ENCODE measurements at regions not wholly inside any gene's neighbourhood (a gene's known extent, or its start where the extent isn't known, plus 50 kb on each side); places are given as distances from the start of the nearest gene placed in this dataset.

DNA sequence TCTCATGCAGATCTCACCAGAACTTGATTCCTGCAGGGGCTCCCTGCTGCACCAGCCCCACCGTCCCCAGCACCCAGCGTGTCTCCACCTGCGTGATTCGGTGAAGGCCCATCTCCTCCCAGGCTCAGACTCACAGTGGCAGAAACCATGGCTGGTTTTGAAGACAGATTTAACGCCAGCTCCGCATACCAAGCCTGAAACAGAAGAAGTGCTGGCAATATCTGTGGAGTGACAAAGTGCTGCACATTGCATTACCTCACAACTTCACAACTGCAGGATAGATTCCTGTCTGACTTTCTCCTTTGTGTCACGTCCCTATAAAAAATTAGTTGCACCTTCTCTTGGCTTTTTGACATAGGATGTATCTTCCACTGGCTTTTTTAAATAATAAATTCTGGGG, 120.7 kb downstream of the TTLL2 start:
- DNase-seq (no peak), ATAC-seq (no peak)
- Histone ChIP-seq H4K20me1 (ENCODE audit: low read length) (no peaks in the 10 kb centered on the region), H3K27me3 (ENCODE audit: low read length) (peaks cover 39% of the 10 kb centered on the region), H3K9me3 (ENCODE audit: low read length) (no peaks in the 10 kb centered on the region), H3K79me2 (ENCODE audit: low read length) (no peaks in the 10 kb centered on the region), H3K9ac (ENCODE audit: low read length) (no peak overlapping the region), H3K4me2 (ENCODE audit: low read length) (no peak overlapping the region), H3K9me2 (replicated peaks; ENCODE audit: low read length) (no peaks in the 10 kb centered on the region), H3K4me3 (ENCODE audit: low read length) (no peak overlapping the region), H3F3A (ENCODE audit: low read length, unreplicated experiment) (no peaks in the 10 kb centered on the region), H3K4me1 (ENCODE audit: insufficient read depth, low read length) (no peaks in the 10 kb centered on the region), H3K27ac (ENCODE audit: low read length) (no peak overlapping the region), H2AFZ (ENCODE audit: low read length) (no peak overlapping the region), H3K36me3 (ENCODE audit: low read depth, low read length) (no peaks in the 10 kb centered on the region)
- intact Hi-C loops (cut with micrococcal nuclease): no loop called here
- CTCF ChIA-PET: no interaction called here
- POLR2A ChIA-PET (ENCODE audit: unreplicated experiment): no interaction called here
- TF ChIP-seq EZH2 (IDR thresholded peaks at IDR 0.05; ENCODE audit: low read length, unreplicated experiment) (no peak), EZH2phosphoT487 (IDR thresholded peaks at IDR 0.05; ENCODE audit: borderline replicate concordance, low read length) (no peak)
- TF ChIP-seq, protein P1, sequence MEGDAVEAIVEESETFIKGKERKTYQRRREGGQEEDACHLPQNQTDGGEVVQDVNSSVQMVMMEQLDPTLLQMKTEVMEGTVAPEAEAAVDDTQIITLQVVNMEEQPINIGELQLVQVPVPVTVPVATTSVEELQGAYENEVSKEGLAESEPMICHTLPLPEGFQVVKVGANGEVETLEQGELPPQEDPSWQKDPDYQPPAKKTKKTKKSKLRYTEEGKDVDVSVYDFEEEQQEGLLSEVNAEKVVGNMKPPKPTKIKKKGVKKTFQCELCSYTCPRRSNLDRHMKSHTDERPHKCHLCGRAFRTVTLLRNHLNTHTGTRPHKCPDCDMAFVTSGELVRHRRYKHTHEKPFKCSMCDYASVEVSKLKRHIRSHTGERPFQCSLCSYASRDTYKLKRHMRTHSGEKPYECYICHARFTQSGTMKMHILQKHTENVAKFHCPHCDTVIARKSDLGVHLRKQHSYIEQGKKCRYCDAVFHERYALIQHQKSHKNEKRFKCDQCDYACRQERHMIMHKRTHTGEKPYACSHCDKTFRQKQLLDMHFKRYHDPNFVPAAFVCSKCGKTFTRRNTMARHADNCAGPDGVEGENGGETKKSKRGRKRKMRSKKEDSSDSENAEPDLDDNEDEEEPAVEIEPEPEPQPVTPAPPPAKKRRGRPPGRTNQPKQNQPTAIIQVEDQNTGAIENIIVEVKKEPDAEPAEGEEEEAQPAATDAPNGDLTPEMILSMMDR (conservative IDR thresholded peaks at IDR 0.05; ENCODE audit: low read depth, low read length): no peak
- BruUV-seq (replicated peaks): no TSS peak

DNA sequence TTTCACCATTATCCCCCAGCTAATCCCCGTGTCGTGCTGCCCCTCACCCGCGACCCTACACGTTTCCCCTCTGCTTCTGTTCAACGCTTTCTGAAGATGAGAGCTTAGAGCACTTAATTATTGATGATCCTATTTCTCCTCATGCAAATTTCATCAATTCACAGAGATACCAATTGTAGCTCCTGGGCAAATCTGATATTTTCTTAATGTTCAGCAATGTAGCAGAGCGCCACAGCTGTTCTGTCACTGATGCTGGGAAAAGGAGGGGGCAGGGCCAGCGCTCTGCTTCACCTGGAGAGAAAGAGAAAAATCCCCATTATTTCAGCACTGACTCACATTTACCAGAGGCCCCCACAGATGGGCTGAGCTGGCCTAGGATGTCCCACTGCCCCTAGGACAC, 121.2 kb downstream of the TTLL2 start:
- Histone ChIP-seq H3K9me2 (replicated peaks; ENCODE audit: low read length) (no peaks in the 10 kb centered on the region), H3K9me3 (ENCODE audit: low read length) (no peaks in the 10 kb centered on the region), H3K4me3 (ENCODE audit: low read length) (no peak overlapping the region), H3K9ac (ENCODE audit: low read length) (no peak overlapping the region), H3F3A (ENCODE audit: low read length, unreplicated experiment) (no peaks in the 10 kb centered on the region), H3K36me3 (ENCODE audit: low read depth, low read length) (no peaks in the 10 kb centered on the region), H3K27ac (ENCODE audit: low read length) (no peak overlapping the region), H3K27me3 (ENCODE audit: low read length) (peaks cover 37% of the 10 kb centered on the region), H3K4me2 (ENCODE audit: low read length) (no peak overlapping the region), H4K20me1 (ENCODE audit: low read length) (no peaks in the 10 kb centered on the region), H3K4me1 (ENCODE audit: insufficient read depth, low read length) (no peaks in the 10 kb centered on the region), H2AFZ (ENCODE audit: low read length) (no peak overlapping the region), H3K79me2 (ENCODE audit: low read length) (no peaks in the 10 kb centered on the region)
- TF ChIP-seq, protein P1 (conservative IDR thresholded peaks at IDR 0.05; ENCODE audit: low read depth, low read length): no peak
- no peak for TF ChIP-seq EZH2 (IDR thresholded peaks at IDR 0.05; ENCODE audit: low read length, unreplicated experiment)
- no peak for TF ChIP-seq EZH2phosphoT487 (IDR thresholded peaks at IDR 0.05; ENCODE audit: borderline replicate concordance, low read length)
- BruUV-seq (replicated peaks): no TSS peak
- ATAC-seq: no peak
- no peak for DNase-seq
- POLR2A ChIA-PET (ENCODE audit: unreplicated experiment): no interaction called here
- CTCF ChIA-PET: no interaction called here
- intact Hi-C loops (cut with micrococcal nuclease): no loop called here

DNA sequence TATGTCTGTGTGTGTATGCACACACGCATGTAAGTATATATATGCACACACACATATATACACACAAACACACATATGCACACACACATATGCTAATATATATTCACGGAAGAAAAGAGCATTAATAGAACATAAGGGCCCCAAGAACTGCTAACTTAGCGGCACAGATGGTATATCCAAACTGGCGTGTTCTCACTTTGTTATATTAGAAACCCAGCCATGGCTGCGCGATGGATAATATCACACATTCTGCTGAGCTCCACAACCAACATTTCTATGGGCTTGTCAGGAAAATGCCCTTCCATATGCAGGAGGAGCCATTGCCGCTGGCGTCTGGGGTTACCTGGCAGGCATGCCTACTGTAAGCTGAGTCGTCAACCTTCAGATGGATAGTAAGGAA, 122.1 kb downstream of the TTLL2 start:
- Histone ChIP-seq H3K9me2 (replicated peaks; ENCODE audit: low read length) (no peaks in the 10 kb centered on the region), H3K9ac (ENCODE audit: low read length) (no peak overlapping the region), H3K4me3 (ENCODE audit: low read length) (no peak overlapping the region), H2AFZ (ENCODE audit: low read length) (no peak overlapping the region), H3K4me2 (ENCODE audit: low read length) (no peak overlapping the region), H3K4me1 (ENCODE audit: insufficient read depth, low read length) (no peaks in the 10 kb centered on the region), H3K9me3 (ENCODE audit: low read length) (no peaks in the 10 kb centered on the region), H3K36me3 (ENCODE audit: low read depth, low read length) (no peaks in the 10 kb centered on the region), H3F3A (ENCODE audit: low read length, unreplicated experiment) (no peaks in the 10 kb centered on the region), H3K79me2 (ENCODE audit: low read length) (no peaks in the 10 kb centered on the region), H4K20me1 (ENCODE audit: low read length) (no peaks in the 10 kb centered on the region), H3K27ac (ENCODE audit: low read length) (no peak overlapping the region), H3K27me3 (ENCODE audit: low read length) (peaks cover 28% of the 10 kb centered on the region)
- ATAC-seq (no peak), DNase-seq (no peak)
- TF ChIP-seq EZH2 (IDR thresholded peaks at IDR 0.05; ENCODE audit: low read length, unreplicated experiment): no peak
- no peak for TF ChIP-seq EZH2phosphoT487 (IDR thresholded peaks at IDR 0.05; ENCODE audit: borderline replicate concordance, low read length)
- TF ChIP-seq, protein P1 (conservative IDR thresholded peaks at IDR 0.05; ENCODE audit: low read depth, low read length): no peak
- POLR2A ChIA-PET (ENCODE audit: unreplicated experiment): no interaction called here
- CTCF ChIA-PET: no interaction called here
- intact Hi-C loops (cut with micrococcal nuclease): no loop called here
- no TSS peak for BruUV-seq (replicated peaks)
